ENCODE measurements at regions not wholly inside any gene's neighbourhood (a gene's known extent, or its start where the extent isn't known, plus 50 kb on each side); places are given as distances from the start of the nearest gene placed in this dataset.
"Not testable (repeated sequence)": the region's sequence is repeated elsewhere in the genome, so short reads cannot be mapped to it uniquely, and the experiment has no call there.

DNA sequence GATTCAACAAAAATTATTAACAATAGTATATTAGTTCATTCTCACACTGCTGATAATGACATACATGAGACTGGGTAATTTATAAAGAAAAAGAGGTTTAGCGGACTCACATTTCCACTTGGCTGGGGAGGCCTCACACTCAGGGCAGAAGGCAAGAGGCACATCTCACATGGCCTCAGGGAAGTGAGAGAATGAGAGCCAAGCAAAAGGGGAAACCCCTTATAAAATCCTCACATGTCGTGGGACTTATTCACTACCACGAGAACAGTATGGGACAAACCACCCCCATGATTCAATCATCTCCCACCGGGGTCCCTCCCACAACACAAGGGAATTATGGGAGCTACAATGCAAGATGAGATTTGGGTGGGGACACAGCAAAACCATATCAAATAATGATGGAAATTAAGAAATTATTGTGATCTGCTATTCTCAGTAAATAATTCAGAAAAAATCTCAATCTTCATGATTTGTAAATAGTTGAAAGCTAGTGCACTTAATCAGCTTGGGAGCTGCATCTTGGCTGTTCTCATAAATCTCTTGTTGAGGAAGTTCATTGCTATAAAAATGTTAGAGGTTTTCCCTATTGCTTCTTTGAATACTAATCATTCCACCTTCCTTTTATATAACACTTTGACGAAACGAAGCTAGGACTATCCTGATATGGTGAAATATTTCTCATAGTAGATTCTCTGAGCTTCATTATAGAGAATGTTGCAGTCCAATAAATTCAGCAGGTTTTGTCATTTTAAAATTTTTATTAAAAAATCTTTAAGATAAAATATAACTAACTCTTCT lies 179.2 kb downstream of the SPDYE17 start:
- TF ChIP-seq, protein P1, sequence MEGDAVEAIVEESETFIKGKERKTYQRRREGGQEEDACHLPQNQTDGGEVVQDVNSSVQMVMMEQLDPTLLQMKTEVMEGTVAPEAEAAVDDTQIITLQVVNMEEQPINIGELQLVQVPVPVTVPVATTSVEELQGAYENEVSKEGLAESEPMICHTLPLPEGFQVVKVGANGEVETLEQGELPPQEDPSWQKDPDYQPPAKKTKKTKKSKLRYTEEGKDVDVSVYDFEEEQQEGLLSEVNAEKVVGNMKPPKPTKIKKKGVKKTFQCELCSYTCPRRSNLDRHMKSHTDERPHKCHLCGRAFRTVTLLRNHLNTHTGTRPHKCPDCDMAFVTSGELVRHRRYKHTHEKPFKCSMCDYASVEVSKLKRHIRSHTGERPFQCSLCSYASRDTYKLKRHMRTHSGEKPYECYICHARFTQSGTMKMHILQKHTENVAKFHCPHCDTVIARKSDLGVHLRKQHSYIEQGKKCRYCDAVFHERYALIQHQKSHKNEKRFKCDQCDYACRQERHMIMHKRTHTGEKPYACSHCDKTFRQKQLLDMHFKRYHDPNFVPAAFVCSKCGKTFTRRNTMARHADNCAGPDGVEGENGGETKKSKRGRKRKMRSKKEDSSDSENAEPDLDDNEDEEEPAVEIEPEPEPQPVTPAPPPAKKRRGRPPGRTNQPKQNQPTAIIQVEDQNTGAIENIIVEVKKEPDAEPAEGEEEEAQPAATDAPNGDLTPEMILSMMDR (IDR thresholded peaks at IDR 0.05): not testable (repeated sequence)
- not testable (repeated sequence) for TF ChIP-seq POLR2A (IDR thresholded peaks at IDR 0.05)

Data from lower leg skin (tissue), 3 donors.